Colonic mucosa (tissue), 4 donors: ENCODE measurements at regions not wholly inside any gene's neighbourhood (a gene's known extent, or its start where the extent isn't known, plus 50 kb on each side); places are given as distances from the start of the nearest gene placed in this dataset.
A peak's percentile ranks its signal among the peaks of the same experiment; 100 is the strongest.

ENCODE experiments used
- DNase-seq: peaks from one replicate; pipeline ENCODE4 v3.0.0-alpha.2; 2020
- H3K27ac ChIP-seq: fragments of 200-600 bp; one replicate; pipeline ENCODE4 v1.8.0; 2021
- H3K27me3 ChIP-seq: fragments of 200-600 bp; one replicate; pipeline ENCODE4 v1.8.0; 2021
- H3K36me3 ChIP-seq: fragments of 200-600 bp; one replicate; pipeline ENCODE4 v1.8.0; 2021
- H3K4me1 ChIP-seq: fragments of 200-600 bp; one replicate; pipeline ENCODE4 v1.8.0; 2021; ENCODE audit warnings: mild to moderate bottlenecking
- H3K4me3 ChIP-seq: fragments of 200-600 bp; one replicate; pipeline ENCODE4 v1.8.0; 2021
- H3K9ac ChIP-seq, 2 donors: one replicate each; pipeline ENCODE4 v1.7.0; 2013; ENCODE audit warnings: control low read depth in 2 of 2, low read depth in 2 of 2, low read length in 2 of 2
- H3K9me3 ChIP-seq: fragments of 200-600 bp; one replicate; pipeline ENCODE4 v1.8.0; 2021
- CTCF ChIP-seq: fragments of 200-600 bp; IDR thresholded peaks from one replicate; pipeline ENCODE4 v1.8.0; 2022; ENCODE audit warnings: antibody characterized with exemption, mild to moderate bottlenecking
- intact Hi-C: fragments of 100-400 bp; cut with DNase I; formaldehyde crosslinking; loops from one replicate; pipeline ENCODE4 v1.14.1; 2022
- donor health status: healthy.
- donor health status: DM: no; HTN: no; CAD: no.
- donor health status: DM: no; HTN: no; CAD: no.

- Histone ChIP-seq H3K9ac (no peak overlapping the region), H3K27me3 (no peaks in the 10 kb centered on the region), H3K4me3 (no peak overlapping the region), H3K4me1 (no peaks in the 10 kb centered on the region), H3K27ac (no peak overlapping the region), H3K36me3 (no peaks in the 10 kb centered on the region), H3K9me3 (no peaks in the 10 kb centered on the region)
- DNase-seq = peak; percentile 45
- no peak for TF ChIP-seq CTCF
- intact Hi-C loops = no loop called here
Measured at GRCh38 chr12:110794623-110795280, 52.0 kb upstream of the CCDC63 start.

GRCh38 chr12:110796952-110797351, 49.8 kb upstream of the CCDC63 start:
- Histone ChIP-seq H3K27ac (no peak overlapping the region), H3K27me3 (no peaks in the 10 kb centered on the region), H3K4me3 (no peak overlapping the region), H3K9me3 (no peaks in the 10 kb centered on the region), H3K36me3 (no peaks in the 10 kb centered on the region), H3K4me1 (no peaks in the 10 kb centered on the region), H3K9ac (no peak overlapping the region)
- no peak for DNase-seq
- intact Hi-C loops = no loop called here
- TF ChIP-seq CTCF = no peak
